ENCODE measurements at regions not wholly inside any gene's neighbourhood (a gene's known extent, or its start where the extent isn't known, plus 50 kb on each side); places are given as distances from the start of the nearest gene placed in this dataset.

DNA sequence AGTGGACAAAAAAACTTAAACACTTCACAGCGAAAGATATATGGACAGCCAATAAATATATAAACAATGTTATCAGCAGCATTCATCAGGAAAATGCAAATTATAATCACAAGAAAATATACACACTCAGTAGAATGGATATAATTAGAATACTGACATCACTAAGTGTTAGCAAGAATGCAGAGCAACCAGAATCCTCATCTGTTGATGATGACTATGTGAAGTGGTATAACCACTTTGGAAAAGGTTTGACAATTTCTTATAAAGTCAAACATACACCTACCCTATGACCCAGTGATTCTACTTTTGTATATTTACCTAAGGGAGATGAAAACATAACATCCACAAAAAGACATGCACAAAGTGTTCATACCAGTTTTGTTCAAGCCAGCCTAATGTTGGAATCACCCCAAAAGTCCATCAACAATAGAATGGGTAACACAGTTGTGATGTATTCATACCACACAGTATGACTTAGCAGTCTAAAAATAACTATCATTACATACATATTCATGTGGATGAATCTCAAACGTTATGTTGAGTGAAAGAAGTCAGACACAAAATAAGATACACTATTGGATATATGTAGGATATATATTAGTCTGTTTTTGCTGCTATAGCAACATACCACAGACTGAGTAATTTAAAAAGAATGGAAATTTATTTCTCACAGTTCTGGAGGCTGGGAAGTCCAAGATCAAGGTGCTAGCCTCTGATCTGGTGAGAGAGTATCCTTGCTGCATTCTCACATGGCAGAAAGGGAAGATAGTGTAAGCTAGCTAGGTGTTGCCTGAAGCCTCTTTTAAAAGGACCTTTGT lies 148.8 kb upstream of the ADAMTSL1 start:
- TF ChIP-seq, protein P1, sequence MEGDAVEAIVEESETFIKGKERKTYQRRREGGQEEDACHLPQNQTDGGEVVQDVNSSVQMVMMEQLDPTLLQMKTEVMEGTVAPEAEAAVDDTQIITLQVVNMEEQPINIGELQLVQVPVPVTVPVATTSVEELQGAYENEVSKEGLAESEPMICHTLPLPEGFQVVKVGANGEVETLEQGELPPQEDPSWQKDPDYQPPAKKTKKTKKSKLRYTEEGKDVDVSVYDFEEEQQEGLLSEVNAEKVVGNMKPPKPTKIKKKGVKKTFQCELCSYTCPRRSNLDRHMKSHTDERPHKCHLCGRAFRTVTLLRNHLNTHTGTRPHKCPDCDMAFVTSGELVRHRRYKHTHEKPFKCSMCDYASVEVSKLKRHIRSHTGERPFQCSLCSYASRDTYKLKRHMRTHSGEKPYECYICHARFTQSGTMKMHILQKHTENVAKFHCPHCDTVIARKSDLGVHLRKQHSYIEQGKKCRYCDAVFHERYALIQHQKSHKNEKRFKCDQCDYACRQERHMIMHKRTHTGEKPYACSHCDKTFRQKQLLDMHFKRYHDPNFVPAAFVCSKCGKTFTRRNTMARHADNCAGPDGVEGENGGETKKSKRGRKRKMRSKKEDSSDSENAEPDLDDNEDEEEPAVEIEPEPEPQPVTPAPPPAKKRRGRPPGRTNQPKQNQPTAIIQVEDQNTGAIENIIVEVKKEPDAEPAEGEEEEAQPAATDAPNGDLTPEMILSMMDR (conservative IDR thresholded peaks at IDR 0.05 in 1 of 2, IDR thresholded peaks at IDR 0.05 in 1 of 2; ENCODE audit: low read depth in 1 of 2, low read length in 2 of 2), result no peak
- no peak for TF ChIP-seq EZH2 (IDR thresholded peaks at IDR 0.05; ENCODE audit: low read length, missing control alignments)
